C4-2B (cell line): ENCODE measurements at regions not wholly inside any gene's neighbourhood (a gene's known extent, or its start where the extent isn't known, plus 50 kb on each side); places are given as distances from the start of the nearest gene placed in this dataset.
"Not testable (repeated sequence)": the region's sequence is repeated elsewhere in the genome, so short reads cannot be mapped to it uniquely, and the experiment has no call there.

Experiments used
- H3K27ac ChIP-seq: fragments of 450-650 bp; 2 replicates; pipeline ENCODE4 v1.5.1; 2017
- ZFX ChIP-seq: fragments of 450-650 bp; IDR thresholded peaks from 2 replicates; pipeline ENCODE4 v1.6.1; 2017
- TF ChIP-seq, protein P1 (sequence below): fragments of 450-650 bp; conservative IDR thresholded peaks from 2 replicates; pipeline ENCODE4 v1.5.1; 2017; ENCODE audit warnings: mild to moderate bottlenecking

DNA sequence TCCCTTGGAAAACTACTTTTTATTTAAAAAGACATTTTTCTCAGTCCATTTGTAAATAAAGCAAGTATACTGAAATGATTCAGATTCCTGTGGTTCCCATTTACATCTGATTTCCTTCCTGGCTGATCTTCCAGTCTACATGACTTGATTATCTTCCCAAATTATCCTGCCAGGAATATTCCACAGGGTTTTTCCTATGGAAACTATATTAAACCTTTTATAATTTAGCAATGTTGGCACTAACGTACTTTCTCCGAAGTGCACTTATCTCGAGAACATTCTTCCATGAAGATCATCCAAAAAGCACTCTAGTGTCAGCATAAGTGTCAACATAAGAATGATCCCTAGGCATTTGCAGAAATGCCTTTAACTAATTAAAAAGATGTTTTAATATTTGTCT lies 347.7 kb upstream of the KIF2B start:
- TF ChIP-seq, protein P1, sequence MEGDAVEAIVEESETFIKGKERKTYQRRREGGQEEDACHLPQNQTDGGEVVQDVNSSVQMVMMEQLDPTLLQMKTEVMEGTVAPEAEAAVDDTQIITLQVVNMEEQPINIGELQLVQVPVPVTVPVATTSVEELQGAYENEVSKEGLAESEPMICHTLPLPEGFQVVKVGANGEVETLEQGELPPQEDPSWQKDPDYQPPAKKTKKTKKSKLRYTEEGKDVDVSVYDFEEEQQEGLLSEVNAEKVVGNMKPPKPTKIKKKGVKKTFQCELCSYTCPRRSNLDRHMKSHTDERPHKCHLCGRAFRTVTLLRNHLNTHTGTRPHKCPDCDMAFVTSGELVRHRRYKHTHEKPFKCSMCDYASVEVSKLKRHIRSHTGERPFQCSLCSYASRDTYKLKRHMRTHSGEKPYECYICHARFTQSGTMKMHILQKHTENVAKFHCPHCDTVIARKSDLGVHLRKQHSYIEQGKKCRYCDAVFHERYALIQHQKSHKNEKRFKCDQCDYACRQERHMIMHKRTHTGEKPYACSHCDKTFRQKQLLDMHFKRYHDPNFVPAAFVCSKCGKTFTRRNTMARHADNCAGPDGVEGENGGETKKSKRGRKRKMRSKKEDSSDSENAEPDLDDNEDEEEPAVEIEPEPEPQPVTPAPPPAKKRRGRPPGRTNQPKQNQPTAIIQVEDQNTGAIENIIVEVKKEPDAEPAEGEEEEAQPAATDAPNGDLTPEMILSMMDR = no peak
- no peak for TF ChIP-seq ZFX
- H3K27ac ChIP-seq = no peak overlapping the region

DNA sequence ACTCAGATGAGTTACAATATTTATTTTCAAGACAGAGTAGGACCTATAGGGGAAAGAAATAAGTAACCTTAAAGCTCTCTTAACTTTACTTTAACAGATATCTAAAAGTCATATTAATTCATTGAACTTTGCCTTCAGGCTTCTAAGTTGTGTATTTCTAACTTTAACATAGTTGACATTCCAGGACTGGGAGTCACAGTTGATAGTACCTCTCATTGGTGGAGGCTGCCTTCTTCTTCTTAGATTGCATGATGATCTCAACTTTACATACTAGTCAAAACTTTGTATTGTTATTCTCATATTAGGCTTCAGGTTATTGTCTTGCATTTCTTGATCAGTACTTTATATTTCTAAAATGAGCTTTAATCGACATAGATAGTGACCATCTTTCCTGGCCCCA lies 350.1 kb upstream of the KIF2B start:
- TF ChIP-seq, protein P1 = no peak
- TF ChIP-seq ZFX = no peak
- H3K27ac ChIP-seq = no peak overlapping the region

DNA sequence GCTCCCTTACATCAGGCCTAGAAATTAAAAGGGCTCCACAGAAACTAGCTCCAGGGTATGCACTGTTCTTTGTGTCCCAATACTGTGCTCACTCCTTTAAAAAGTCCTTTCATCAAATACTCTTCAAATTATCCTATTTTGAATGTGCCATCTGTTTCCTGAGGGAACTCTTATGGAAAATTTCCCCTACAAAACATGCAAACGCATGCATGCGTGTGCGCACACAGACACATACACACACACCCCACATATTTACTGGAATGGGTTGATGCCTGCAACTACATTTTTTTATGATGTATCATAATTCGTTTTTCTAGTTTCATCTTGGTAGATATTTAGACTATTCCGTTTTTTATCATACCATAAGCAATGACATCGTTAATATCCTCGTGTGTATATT lies 351.2 kb upstream of the KIF2B start:
- TF ChIP-seq ZFX = no peak
- TF ChIP-seq, protein P1 = no peak
- no peak overlapping the region for H3K27ac ChIP-seq

DNA sequence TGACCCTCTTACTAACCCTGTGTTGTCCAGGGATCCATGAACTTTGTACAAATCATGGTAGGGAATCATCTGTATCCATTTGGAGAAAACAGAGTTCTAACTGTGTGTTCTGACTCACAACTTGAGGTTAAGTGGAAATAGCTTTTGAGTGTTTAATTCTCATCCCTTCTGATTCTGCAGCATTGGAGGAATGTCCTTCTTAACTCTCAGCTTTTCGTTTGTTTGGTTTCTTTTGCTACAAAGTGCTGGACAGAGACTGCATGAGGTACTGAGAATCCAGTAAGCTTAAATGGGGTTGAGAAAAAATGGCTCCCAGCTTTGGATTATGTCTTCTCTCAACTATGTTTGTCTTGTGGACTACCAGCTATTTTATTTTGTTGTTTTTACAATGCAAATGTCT lies 352.1 kb upstream of the KIF2B start:
- no peak overlapping the region for H3K27ac ChIP-seq

DNA sequence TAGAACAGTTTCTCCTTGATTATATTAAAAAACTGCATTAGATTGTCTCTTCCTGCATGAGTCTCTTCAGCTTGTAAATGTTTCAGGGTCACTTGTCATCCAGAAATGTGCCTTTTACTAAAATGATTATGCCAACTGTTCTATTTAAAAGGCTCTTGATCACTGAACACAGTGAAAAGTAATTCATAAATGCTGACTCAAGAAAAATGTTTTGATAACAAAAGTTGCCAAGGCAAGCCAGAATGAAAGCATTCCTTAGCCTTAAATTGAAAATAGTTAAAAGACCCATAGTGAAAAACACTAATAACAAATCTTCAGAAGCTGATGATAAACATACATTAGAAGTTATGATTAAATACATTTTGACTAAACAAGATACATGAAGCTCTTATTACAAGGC lies 356.0 kb upstream of the KIF2B start:
- TF ChIP-seq, protein P1 = no peak
- TF ChIP-seq ZFX = no peak
- no peak overlapping the region for H3K27ac ChIP-seq

More for the DNA sequence above, 352.1 kb upstream of the KIF2B start:
- TF ChIP-seq, protein P1 = no peak

DNA sequence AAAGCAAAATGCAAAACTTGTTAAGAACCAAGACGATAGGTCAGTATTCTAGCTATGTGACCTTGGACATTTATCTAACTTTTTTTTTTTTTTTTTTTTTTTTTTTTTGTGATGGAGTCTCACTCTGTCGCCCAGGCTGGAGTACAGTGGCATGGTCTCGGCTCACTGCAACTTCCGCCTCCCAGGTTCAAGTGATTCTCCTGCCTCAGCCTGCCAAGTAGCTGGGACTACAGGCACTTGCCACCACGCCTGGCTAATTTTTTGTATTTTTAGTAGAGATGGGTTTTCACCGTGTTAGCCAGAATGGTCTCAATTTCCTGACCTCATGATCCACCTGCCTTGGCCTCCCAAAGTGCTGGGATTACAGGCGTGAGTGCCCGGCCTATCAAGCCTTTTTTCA lies 358.3 kb upstream of the KIF2B start:
- not testable (repeated sequence) for H3K27ac ChIP-seq

DNA sequence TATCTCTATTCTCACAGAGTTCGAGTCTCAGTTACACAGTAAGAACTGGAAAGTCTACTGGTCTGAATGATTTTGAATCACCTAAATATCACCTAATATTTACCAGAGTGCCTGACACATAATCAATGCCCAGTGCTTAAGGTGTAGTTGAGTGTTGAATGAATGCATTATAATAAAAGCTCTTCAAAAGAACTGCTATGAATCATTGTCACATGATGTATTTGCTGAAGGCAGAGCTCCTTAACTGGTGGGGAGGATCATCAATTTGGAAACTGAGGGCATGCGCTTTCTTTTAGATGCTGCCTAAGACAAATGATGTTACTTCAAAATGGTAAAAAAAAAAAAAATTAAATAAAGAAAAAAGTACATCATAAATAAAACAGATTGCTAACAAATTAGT lies 359.4 kb upstream of the KIF2B start:
- H3K27ac ChIP-seq = no peak overlapping the region
- TF ChIP-seq, protein P1 = no peak
- no peak for TF ChIP-seq ZFX

DNA sequence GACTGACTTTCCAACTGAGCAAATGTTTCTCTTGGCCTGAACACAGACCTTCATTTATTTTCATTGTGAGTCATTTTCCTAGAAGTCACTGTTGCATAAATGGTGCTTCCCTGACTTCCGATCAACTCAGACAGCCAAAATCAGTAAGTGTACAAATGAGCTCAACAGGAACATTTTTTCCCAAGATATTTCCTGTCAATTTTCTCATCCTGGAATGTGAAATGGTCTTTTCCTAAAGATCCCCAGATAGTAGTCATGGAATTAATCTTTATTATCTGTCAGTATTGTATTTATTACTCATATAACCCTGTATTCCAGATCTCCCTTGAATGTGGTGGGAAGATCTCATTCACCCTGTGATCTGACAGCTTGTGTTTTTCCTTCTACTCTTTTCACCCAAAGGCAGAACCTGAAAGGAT lies 360.3 kb upstream of the KIF2B start:
- H3K27ac ChIP-seq = no peak overlapping the region

DNA sequence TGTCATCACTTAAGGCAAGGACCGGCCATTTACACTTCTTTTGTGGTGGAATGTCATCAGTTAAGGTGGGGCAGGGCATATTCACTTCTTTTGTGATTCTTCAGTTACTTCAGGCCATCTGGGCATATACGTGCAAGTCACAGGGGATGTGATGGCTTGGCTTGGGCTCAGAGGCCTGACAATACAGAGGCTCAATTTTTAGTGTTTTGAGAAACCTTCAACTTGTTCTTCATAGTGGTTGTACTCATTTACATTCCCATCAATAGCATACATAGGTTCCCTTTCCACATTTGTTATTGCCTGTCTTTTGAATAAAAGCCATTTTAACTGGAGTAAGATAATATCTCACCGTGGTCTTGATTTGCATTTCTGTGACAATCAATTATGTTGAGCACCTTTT lies 366.8 kb upstream of the KIF2B start:
- H3K27ac ChIP-seq = not testable (repeated sequence)

More for the DNA sequence above, 360.3 kb upstream of the KIF2B start:
- TF ChIP-seq, protein P1 = no peak
- no peak for TF ChIP-seq ZFX
